SK-N-SH (cell line): ENCODE measurements at regions not wholly inside any gene's neighbourhood (a gene's known extent, or its start where the extent isn't known, plus 50 kb on each side); places are given as distances from the start of the nearest gene placed in this dataset.
A peak's percentile ranks its signal among the peaks of the same experiment; 100 is the strongest.

Source experiments
- CTCF ChIA-PET: fragments of 300-600, 350-600 bp; formaldehyde crosslinking; extraction: SDS; loops from one replicate; lab custom pipeline; 2021; lab: Yijun Ruan, JAX
- POLR2A ChIA-PET: fragments of 350-600 bp; sonication (Branson Sonifier 250); formaldehyde crosslinking; extraction: SDS; loops from one replicate; lab custom pipeline; 2020; ENCODE audit warnings: antibody characterized with exemption, inconsistent platforms; lab: Yijun Ruan, JAX
- DNase-seq: peaks from one replicate; pipeline ENCODE4 v3.0.0; 2012
- H2AFZ ChIP-seq: fragments of 200-600 bp; sonication (generic); 2 replicates; pipeline ENCODE4 v1.8.1; 2016; ENCODE audit warnings: antibody characterized with exemption, mild to moderate bottlenecking, low read depth
- H3F3A ChIP-seq: fragments of 200-600 bp; sonication (generic); replicated peaks from 2 replicates; pipeline ENCODE3; 2016; ENCODE audit warnings: antibody characterized with exemption, mild to moderate bottlenecking; ENCODE audit not compliant: insufficient read depth
- H3K27ac ChIP-seq, 2 experiments: fragments of 200-500 bp in 1 of 2; fragments of 200-600 bp in 1 of 2; sonication (Bioruptor generic) in 1 of 2; sonication (generic), shearing (Covaris generic) in 1 of 2; 2 replicates each; pipeline versions ENCODE4 v1.5.1 to v1.6.1; 2014 to 2016; ENCODE audit warnings: low read depth in 2 of 2, inconsistent platforms in 1 of 2, low read length in 1 of 2, mild to moderate bottlenecking in 1 of 2, mixed read lengths in 1 of 2
- H3K27me3 ChIP-seq: fragments of 200-600 bp; sonication (generic), shearing (Covaris generic); 2 replicates; pipeline ENCODE4 v1.6.1; 2016; ENCODE audit warnings: mixed run types; ENCODE audit not compliant: insufficient read depth
- H3K36me3 ChIP-seq, 2 experiments: fragments of 200-500 bp in 1 of 2; fragments of 200-600 bp in 1 of 2; sonication (Bioruptor generic) in 1 of 2; sonication (generic) in 1 of 2; replicated peaks in 1 of 2; 2 replicates each; pipeline versions ENCODE3 to v1.5.1; 2014 to 2016; ENCODE audit warnings: low read length in 1 of 2, mild to moderate bottlenecking in 1 of 2; ENCODE audit not compliant: insufficient read depth in 2 of 2, control insufficient read depth in 1 of 2
- H3K4me1 ChIP-seq, 2 experiments: fragments of 200-500 bp in 1 of 2; fragments of 200-600 bp in 1 of 2; sonication (Bioruptor generic) in 1 of 2; sonication (generic), shearing (Covaris generic) in 1 of 2; 2 replicates each; pipeline versions ENCODE4 v1.5.1 to v1.6.1; 2014 to 2016; ENCODE audit warnings: low read depth in 1 of 2, low read length in 1 of 2, mixed run types in 1 of 2; ENCODE audit not compliant: insufficient read depth in 2 of 2, control insufficient read depth in 1 of 2
- H3K4me2 ChIP-seq: fragments of 200-600 bp; sonication (generic), shearing (Covaris generic); 2 replicates; pipeline ENCODE4 v1.6.1; 2017; ENCODE audit warnings: mixed run types
- H3K4me3 ChIP-seq, 2 experiments: fragments of 200-500 bp in 1 of 2; fragments of 200-600 bp in 1 of 2; sonication (Bioruptor generic) in 1 of 2; sonication (generic), shearing (Covaris generic) in 1 of 2; 2 replicates each; pipeline versions ENCODE4 v1.5.1 to v1.8.1; 2014 to 2016; ENCODE audit warnings: low read depth in 2 of 2, inconsistent platforms in 1 of 2, low read length in 1 of 2, mild to moderate bottlenecking in 1 of 2, mixed read lengths in 1 of 2, moderate library complexity in 1 of 2
- H3K79me2 ChIP-seq: fragments of 200-600 bp; sonication (generic); 2 replicates; pipeline ENCODE4 v1.8.1; 2017; ENCODE audit warnings: mild to moderate bottlenecking; ENCODE audit not compliant: insufficient read depth
- H3K9ac ChIP-seq: fragments of 200-600 bp; sonication (generic); 2 replicates; pipeline ENCODE4 v1.6.1; 2017; ENCODE audit warnings: mixed run types
- H3K9me2 ChIP-seq: fragments of 200-600 bp; sonication (generic); 2 replicates; pipeline ENCODE4 v1.6.1; 2017; ENCODE audit warnings: mixed run types
- H3K9me3 ChIP-seq: fragments of 200-600 bp; sonication (generic); 2 replicates; pipeline ENCODE4 v1.6.1; 2017; ENCODE audit warnings: mixed run types, mild to moderate bottlenecking, moderate library complexity
- H4K20me1 ChIP-seq: fragments of 200-600 bp; sonication (generic); 2 replicates; pipeline ENCODE4 v1.6.1; 2017; ENCODE audit warnings: mild to moderate bottlenecking, mixed run types; ENCODE audit not compliant: insufficient read depth
- FOSL2 ChIP-seq: IDR thresholded peaks from 2 replicates; pipeline ENCODE4 v1.4.0; 2012; ENCODE audit warnings: low read depth, mild to moderate bottlenecking, moderate library complexity, borderline replicate concordance
- GATA2 ChIP-seq: sonication (generic); formaldehyde crosslinking; IDR thresholded peaks from 2 replicates; pipeline ENCODE4 v1.5.0; 2020; ENCODE audit warnings: mild to moderate bottlenecking, missing genetic modification reagents
- JUND ChIP-seq: IDR thresholded peaks from 2 replicates; pipeline ENCODE4 v1.4.0; 2012
- NFIC ChIP-seq: IDR thresholded peaks from 2 replicates; pipeline ENCODE4 v1.4.0; 2012; ENCODE audit warnings: borderline replicate concordance
- POLR2AphosphoS5 ChIP-seq: IDR thresholded peaks from 2 replicates; pipeline ENCODE4 v1.6.1; 2012; ENCODE audit warnings: low read depth, low read length
- RAD21 ChIP-seq: IDR thresholded peaks from 2 replicates; pipeline ENCODE4 v1.6.1; 2012; ENCODE audit warnings: mild to moderate bottlenecking, low read length
- SMC3 ChIP-seq: IDR thresholded peaks from 2 replicates; pipeline ENCODE4 v1.6.1; 2012; ENCODE audit warnings: low read depth, low read length, improper control_type of control experiment
- USF2 ChIP-seq: fragments of 150-350 bp; IDR thresholded peaks from 2 replicates; pipeline ENCODE4 v1.6.1; 2017; ENCODE audit warnings: antibody characterized with exemption, low read length, low read depth, borderline replicate concordance
- ZBTB33 ChIP-seq: IDR thresholded peaks from 2 replicates; pipeline ENCODE4 v1.4.0; 2012; ENCODE audit warnings: low read depth, borderline replicate concordance
- WGBS: methylation state at CpG from one replicate; pipeline ENCODE4 v1.1.6; 2017; ENCODE audit warnings: low lambda C conversion rate; 5-methylcytosine and 5-hydroxymethylcytosine counted together
- TF ChIP-seq, protein P1 (sequence below): IDR thresholded peaks from 2 replicates; pipeline ENCODE4 v1.6.1; 2012; ENCODE audit warnings: mild to moderate bottlenecking, low read depth, low read length, moderate library complexity

GRCh38 chr2:23002234-23002633 is 382.7 kb upstream of the KLHL29 start:
- no peaks in the 10 kb centered on the region for H3F3A ChIP-seq
- H3K36me3 ChIP-seq, result no peaks in the 10 kb centered on the region
- no peak overlapping the region for H3K4me3 ChIP-seq
- no peaks in the 10 kb centered on the region; a peak in 1 of 4 replicates for H3K4me1 ChIP-seq
- H3K79me2 ChIP-seq, result no peaks in the 10 kb centered on the region
- no peaks in the 10 kb centered on the region for H3K9me2 ChIP-seq
- no peaks in the 10 kb centered on the region for H3K27me3 ChIP-seq
- CTCF ChIA-PET, result no interaction called here
- H3K9ac ChIP-seq, result no peak overlapping the region
- H4K20me1 ChIP-seq, result no peaks in the 10 kb centered on the region
- no peak overlapping the region for H3K27ac ChIP-seq
- no peak for DNase-seq
- no peaks in the 10 kb centered on the region for H3K9me3 ChIP-seq
- TF ChIP-seq RAD21, result peak; percentile 49
- TF ChIP-seq ZBTB33, result no peak
- peak; percentile 7; the same call in 1 of the 2 replicates for TF ChIP-seq SMC3
- POLR2A ChIA-PET, result no interaction called here
- no peak overlapping the region for H2AFZ ChIP-seq
- 39% methylated on average over 1 of the region's 1 CpG for WGBS
- no peak overlapping the region for H3K4me2 ChIP-seq

GRCh38 chr2:23005469-23005868 is 379.5 kb upstream of the KLHL29 start:
- Histone ChIP-seq H3K4me2 (no peak overlapping the region), H4K20me1 (no peaks in the 10 kb centered on the region), H2AFZ (no peak overlapping the region), H3K9me3 (no peaks in the 10 kb centered on the region), H3F3A (no peaks in the 10 kb centered on the region), H3K9me2 (no peaks in the 10 kb centered on the region), H3K4me3 (no peak overlapping the region), H3K36me3 (no peaks in the 10 kb centered on the region), H3K4me1 (no peaks in the 10 kb centered on the region; a peak in 1 of 4 replicates), H3K27me3 (no peaks in the 10 kb centered on the region), H3K79me2 (no peaks in the 10 kb centered on the region), H3K9ac (no peak overlapping the region), H3K27ac (no peak overlapping the region)
- POLR2A ChIA-PET, result no interaction called here
- CTCF ChIA-PET, result no interaction called here
- TF ChIP-seq, protein P1, sequence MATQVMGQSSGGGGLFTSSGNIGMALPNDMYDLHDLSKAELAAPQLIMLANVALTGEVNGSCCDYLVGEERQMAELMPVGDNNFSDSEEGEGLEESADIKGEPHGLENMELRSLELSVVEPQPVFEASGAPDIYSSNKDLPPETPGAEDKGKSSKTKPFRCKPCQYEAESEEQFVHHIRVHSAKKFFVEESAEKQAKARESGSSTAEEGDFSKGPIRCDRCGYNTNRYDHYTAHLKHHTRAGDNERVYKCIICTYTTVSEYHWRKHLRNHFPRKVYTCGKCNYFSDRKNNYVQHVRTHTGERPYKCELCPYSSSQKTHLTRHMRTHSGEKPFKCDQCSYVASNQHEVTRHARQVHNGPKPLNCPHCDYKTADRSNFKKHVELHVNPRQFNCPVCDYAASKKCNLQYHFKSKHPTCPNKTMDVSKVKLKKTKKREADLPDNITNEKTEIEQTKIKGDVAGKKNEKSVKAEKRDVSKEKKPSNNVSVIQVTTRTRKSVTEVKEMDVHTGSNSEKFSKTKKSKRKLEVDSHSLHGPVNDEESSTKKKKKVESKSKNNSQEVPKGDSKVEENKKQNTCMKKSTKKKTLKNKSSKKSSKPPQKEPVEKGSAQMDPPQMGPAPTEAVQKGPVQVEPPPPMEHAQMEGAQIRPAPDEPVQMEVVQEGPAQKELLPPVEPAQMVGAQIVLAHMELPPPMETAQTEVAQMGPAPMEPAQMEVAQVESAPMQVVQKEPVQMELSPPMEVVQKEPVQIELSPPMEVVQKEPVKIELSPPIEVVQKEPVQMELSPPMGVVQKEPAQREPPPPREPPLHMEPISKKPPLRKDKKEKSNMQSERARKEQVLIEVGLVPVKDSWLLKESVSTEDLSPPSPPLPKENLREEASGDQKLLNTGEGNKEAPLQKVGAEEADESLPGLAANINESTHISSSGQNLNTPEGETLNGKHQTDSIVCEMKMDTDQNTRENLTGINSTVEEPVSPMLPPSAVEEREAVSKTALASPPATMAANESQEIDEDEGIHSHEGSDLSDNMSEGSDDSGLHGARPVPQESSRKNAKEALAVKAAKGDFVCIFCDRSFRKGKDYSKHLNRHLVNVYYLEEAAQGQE, result no peak
- TF ChIP-seq USF2 (no peak), NFIC (no peak), FOSL2 (no peak), GATA2 (no peak), JUND (no peak), ZBTB33 (no peak), POLR2AphosphoS5 (no peak)
- DNase-seq, result no peak
- WGBS, result 54% methylated on average over 4 of the region's 4 CpGs
